DND-41 (cell line): ENCODE measurements at regions not wholly inside any gene's neighbourhood (a gene's known extent, or its start where the extent isn't known, plus 50 kb on each side); places are given as distances from the start of the nearest gene placed in this dataset.

Experiments used
- ATAC-seq: fragments of 200-7000 bp; cut with Tn5 transposase; 3 replicates; pipeline ENCODE4 v1.9.1; 2021; ENCODE audit warnings: low read depth; ENCODE audit not compliant: insufficient read depth
- DNase-seq: peaks from one replicate; pipeline ENCODE4 v3.0.0-alpha.2; 2020
- H2AFZ ChIP-seq: 2 replicates; pipeline ENCODE4 v1.6.0; 2012; ENCODE audit warnings: low read depth, low read length
- H3K27ac ChIP-seq: 2 replicates; pipeline ENCODE4 v1.5.1; 2012; ENCODE audit warnings: low read length, inconsistent platforms
- H3K27me3 ChIP-seq: fragments of 200-600 bp; sonication (generic); 2 replicates; pipeline ENCODE4 v1.6.0; 2012; ENCODE audit warnings: low read length, mild to moderate bottlenecking, inconsistent platforms; ENCODE audit not compliant: insufficient read depth, poor library complexity
- H3K36me3 ChIP-seq: 2 replicates; pipeline ENCODE4 v1.5.1; 2012; ENCODE audit warnings: low read length, inconsistent platforms; ENCODE audit not compliant: insufficient read depth
- H3K4me1 ChIP-seq: 2 replicates; pipeline ENCODE4 v1.5.1; 2012; ENCODE audit warnings: mild to moderate bottlenecking, low read length; ENCODE audit not compliant: insufficient read depth
- H3K4me2 ChIP-seq: 2 replicates; pipeline ENCODE4 v1.6.0; 2012; ENCODE audit warnings: mild to moderate bottlenecking, moderate library complexity, low read length, inconsistent platforms; ENCODE audit not compliant: insufficient read depth
- H3K4me3 ChIP-seq, 2 experiments: fragments of 200-600 bp in 1 of 2; shearing (Covaris generic) in 1 of 2; 2 replicates each; pipeline ENCODE4 v1.5.1; 2012 to 2016; ENCODE audit warnings: inconsistent platforms in 2 of 2, low read length in 2 of 2, mild to moderate bottlenecking in 2 of 2, low read depth in 1 of 2, moderate library complexity in 1 of 2
- H3K79me2 ChIP-seq: 2 replicates; pipeline ENCODE4 v1.6.0; 2012; ENCODE audit warnings: low read length, inconsistent platforms; ENCODE audit not compliant: insufficient read depth
- H3K9ac ChIP-seq: 2 replicates; pipeline ENCODE4 v1.6.0; 2012; ENCODE audit warnings: low read depth, mild to moderate bottlenecking, inconsistent platforms, low read length, moderate library complexity
- H3K9me3 ChIP-seq: 2 replicates; pipeline ENCODE4 v1.5.1; 2012; ENCODE audit warnings: low read length, moderate library complexity, mild to moderate bottlenecking, inconsistent platforms; ENCODE audit not compliant: insufficient read depth, severe bottlenecking
- H4K20me1 ChIP-seq: 2 replicates; pipeline ENCODE4 v1.6.0; 2012; ENCODE audit warnings: low read length; ENCODE audit not compliant: insufficient read depth
- EZH2 ChIP-seq: IDR thresholded peaks from 3 replicates; pipeline ENCODE4 v1.6.1; 2012; ENCODE audit warnings: borderline replicate concordance, low read depth, mild to moderate bottlenecking, moderate library complexity, low read length, inconsistent platforms; ENCODE audit not compliant: severe bottlenecking
- TF ChIP-seq, protein P1 (sequence below): IDR thresholded peaks from 2 replicates; pipeline ENCODE4 v1.5.1; 2012; ENCODE audit warnings: borderline replicate concordance, low read length, moderate library complexity, mild to moderate bottlenecking; ENCODE audit not compliant: poor library complexity, severe bottlenecking; ENCODE audit errors: extremely low read depth

GRCh38 chrX:6718766-6719165 is 183.8 kb upstream of the VCX3A start:
- ATAC-seq (peak; percentile 95), DNase-seq (peak; percentile 69)
- Histone ChIP-seq H2AFZ (peak overlapping the region; percentile 62), H3K9ac (peak overlapping the region; percentile 49), H3K4me3 (0 out of 4 replicates have a peak overlapping the region, but pooled peaks of 1 of the 2 experiments have one; percentile 22), H3K9me3 (no peaks in the 10 kb centered on the region), H4K20me1 (no peaks in the 10 kb centered on the region), H3K27ac (peak overlapping the region; percentile 96), H3K36me3 (no peaks in the 10 kb centered on the region), H3K4me1 (peaks cover 30% of the 10 kb centered on the region), H3K27me3 (no peaks in the 10 kb centered on the region), H3K4me2 (peak overlapping the region; percentile 40), H3K79me2 (no peaks in the 10 kb centered on the region)
- TF ChIP-seq, protein P1, sequence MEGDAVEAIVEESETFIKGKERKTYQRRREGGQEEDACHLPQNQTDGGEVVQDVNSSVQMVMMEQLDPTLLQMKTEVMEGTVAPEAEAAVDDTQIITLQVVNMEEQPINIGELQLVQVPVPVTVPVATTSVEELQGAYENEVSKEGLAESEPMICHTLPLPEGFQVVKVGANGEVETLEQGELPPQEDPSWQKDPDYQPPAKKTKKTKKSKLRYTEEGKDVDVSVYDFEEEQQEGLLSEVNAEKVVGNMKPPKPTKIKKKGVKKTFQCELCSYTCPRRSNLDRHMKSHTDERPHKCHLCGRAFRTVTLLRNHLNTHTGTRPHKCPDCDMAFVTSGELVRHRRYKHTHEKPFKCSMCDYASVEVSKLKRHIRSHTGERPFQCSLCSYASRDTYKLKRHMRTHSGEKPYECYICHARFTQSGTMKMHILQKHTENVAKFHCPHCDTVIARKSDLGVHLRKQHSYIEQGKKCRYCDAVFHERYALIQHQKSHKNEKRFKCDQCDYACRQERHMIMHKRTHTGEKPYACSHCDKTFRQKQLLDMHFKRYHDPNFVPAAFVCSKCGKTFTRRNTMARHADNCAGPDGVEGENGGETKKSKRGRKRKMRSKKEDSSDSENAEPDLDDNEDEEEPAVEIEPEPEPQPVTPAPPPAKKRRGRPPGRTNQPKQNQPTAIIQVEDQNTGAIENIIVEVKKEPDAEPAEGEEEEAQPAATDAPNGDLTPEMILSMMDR, result no peak
- TF ChIP-seq EZH2, result no peak

DNA sequence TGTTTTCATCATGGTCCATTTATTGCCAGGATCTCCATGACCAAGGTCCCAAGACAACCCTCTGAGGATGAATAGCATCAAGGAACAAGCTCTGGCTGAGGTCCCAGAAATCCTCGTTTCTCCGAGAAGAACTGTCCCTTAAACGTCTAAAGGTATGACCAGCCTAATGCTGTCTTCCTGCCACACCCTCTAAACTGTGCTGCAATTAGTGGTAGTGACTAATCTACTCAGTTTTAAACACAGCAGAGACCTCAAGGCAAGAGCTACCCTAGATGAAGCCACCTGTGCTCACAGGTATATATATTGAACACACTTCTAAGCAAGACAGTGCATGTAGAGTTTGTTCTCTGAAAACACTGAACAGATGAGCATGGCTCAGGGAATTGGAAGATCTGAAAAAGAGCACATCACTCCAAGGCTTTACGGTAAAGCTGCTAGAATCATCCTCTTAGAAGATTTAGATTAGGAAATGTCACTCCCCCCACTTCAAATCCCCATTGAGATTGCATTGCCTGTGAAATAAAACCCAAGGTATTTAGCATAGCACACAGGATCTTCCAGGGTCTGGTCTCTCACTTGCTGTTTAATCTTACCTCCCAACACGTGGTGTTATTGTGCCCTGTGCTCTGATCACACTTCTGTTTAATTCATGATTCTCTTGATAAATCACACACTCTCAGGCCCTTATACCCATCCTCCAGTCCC is 173.9 kb upstream of the VCX3A start:
- DNase-seq (no peak), ATAC-seq (no peak)
- no peak overlapping the region for H3K27ac ChIP-seq
- no peaks in the 10 kb centered on the region for H3K79me2 ChIP-seq
- no peak overlapping the region for H3K9ac ChIP-seq
- no peak overlapping the region for H3K4me3 ChIP-seq
- no peaks in the 10 kb centered on the region for H4K20me1 ChIP-seq
- no peak overlapping the region for H2AFZ ChIP-seq
- no peak overlapping the region for H3K4me2 ChIP-seq
- no peaks in the 10 kb centered on the region for H3K36me3 ChIP-seq
- no peaks in the 10 kb centered on the region for H3K9me3 ChIP-seq
- TF ChIP-seq, protein P1, result no peak
- no peak for TF ChIP-seq EZH2
- no peaks in the 10 kb centered on the region for H3K27me3 ChIP-seq
- no peaks in the 10 kb centered on the region for H3K4me1 ChIP-seq

DNA sequence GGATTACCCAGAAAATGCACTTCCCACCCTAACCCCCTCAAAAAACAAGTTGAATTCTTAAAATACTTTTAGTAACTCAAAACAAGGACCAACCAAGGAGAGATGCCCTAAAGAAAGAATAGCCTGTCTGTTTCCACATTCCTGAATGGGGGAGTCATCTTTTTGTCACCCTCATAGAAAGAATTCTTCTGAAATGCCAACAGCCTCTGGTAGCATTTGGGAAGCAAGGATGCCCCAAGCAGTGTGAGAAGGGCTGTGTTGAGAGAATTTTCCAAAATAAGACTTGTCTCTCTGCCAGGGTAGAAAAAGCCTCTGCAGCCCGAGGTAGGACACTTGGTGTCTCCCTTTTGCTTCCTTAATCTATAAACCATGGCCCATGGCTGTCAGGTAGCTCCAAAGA is 173.1 kb upstream of the VCX3A start:
- H3K36me3 ChIP-seq, result no peaks in the 10 kb centered on the region
- H3K27me3 ChIP-seq, result no peaks in the 10 kb centered on the region
- no peak for DNase-seq
- no peaks in the 10 kb centered on the region for H3K4me1 ChIP-seq
- no peak overlapping the region for H3K4me3 ChIP-seq
- H3K9ac ChIP-seq, result no peak overlapping the region
- TF ChIP-seq, protein P1, result no peak
- TF ChIP-seq EZH2, result no peak
- no peaks in the 10 kb centered on the region for H3K79me2 ChIP-seq
- no peak for ATAC-seq
- H3K4me2 ChIP-seq, result no peak overlapping the region
- H4K20me1 ChIP-seq, result no peaks in the 10 kb centered on the region
- H3K27ac ChIP-seq, result no peak overlapping the region
- no peaks in the 10 kb centered on the region for H3K9me3 ChIP-seq
- no peak overlapping the region for H2AFZ ChIP-seq

DNA sequence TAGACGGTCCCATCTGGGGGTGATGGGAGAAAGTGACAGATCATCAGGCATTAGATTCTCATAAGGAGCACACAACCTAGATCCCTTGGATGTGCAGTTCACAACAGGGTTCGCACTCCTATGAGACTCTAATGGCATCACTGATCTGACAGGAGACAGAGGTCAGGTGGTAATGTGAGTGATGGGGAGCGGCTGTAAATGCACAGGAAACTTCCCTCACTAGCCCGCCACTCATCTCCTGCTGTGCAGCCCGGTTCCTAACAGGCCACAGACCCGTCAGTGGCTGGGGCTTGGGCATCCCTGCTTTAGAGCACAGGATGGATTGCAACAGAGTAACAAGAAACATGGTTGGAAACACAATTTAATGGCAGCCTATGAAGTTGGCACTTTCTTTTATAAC is 172.6 kb upstream of the VCX3A start:
- Histone ChIP-seq H3K79me2 (no peaks in the 10 kb centered on the region), H2AFZ (no peak overlapping the region), H3K9ac (no peak overlapping the region), H3K36me3 (no peaks in the 10 kb centered on the region), H3K27ac (no peak overlapping the region), H3K4me3 (no peak overlapping the region), H3K9me3 (no peaks in the 10 kb centered on the region), H4K20me1 (no peaks in the 10 kb centered on the region), H3K4me2 (no peak overlapping the region), H3K4me1 (no peaks in the 10 kb centered on the region), H3K27me3 (no peaks in the 10 kb centered on the region)
- ATAC-seq (no peak), DNase-seq (no peak)
- no peak for TF ChIP-seq EZH2
- TF ChIP-seq, protein P1, result no peak
